Stimulated activated CD4-positive, alpha-beta T cell treated with anti-CD3 and anti-CD28 coated beads, Interleukin-12 subunit alpha, Interleukin-12 subunit beta, amount 100 ng/mL, for 48 hours (primary cell): ENCODE measurements at regions not wholly inside any gene's neighbourhood (a gene's known extent, or its start where the extent isn't known, plus 50 kb on each side); places are given as distances from the start of the nearest gene placed in this dataset.

Source experiments
- DNase-seq, 3 donors: peaks; one replicate each; pipeline ENCODE4 v3.0.0-alpha.2; 2020; ENCODE audit warnings: low read depth in 2 of 3, low spot score in 1 of 3

GRCh38 chr6:1123386-1124375 lies 188.2 kb upstream of the FOXQ1 start:
- DNase-seq, result no peak

GRCh38 chr6:1122083-1122482 lies 189.8 kb upstream of the FOXQ1 start:
- no peak for DNase-seq

GRCh38 chr6:1118287-1118647 lies 193.6 kb upstream of the FOXQ1 start:
- DNase-seq, result no peak

GRCh38 chr6:1117530-1118286 lies 194.2 kb upstream of the FOXQ1 start:
- DNase-seq, result no peak

- DNase-seq, result no peak
Observed at GRCh38 chr6:1116149-1116548, 195.7 kb upstream of the FOXQ1 start.

- no peak for DNase-seq
Observed at GRCh38 chr6:1113916-1114540, 197.9 kb upstream of the FOXQ1 start.

- DNase-seq, result no peak
Observed at GRCh38 chr6:1111361-1111760, 200.5 kb upstream of the FOXQ1 start.

- DNase-seq, result no peak
Observed at GRCh38 chr6:1110941-1111349, 201.0 kb upstream of the FOXQ1 start.

- no peak for DNase-seq
Observed at GRCh38 chr6:1110164-1110563, 201.7 kb upstream of the FOXQ1 start.

GRCh38 chr6:1109134-1109533 lies 202.8 kb upstream of the FOXQ1 start:
- DNase-seq, result no peak

GRCh38 chr6:1108198-1108597 lies 203.7 kb upstream of the FOXQ1 start:
- DNase-seq, result no peak

- DNase-seq, result no peak
Observed at GRCh38 chr6:1107578-1107977, 204.3 kb upstream of the FOXQ1 start.

- no peak for DNase-seq
Observed at GRCh38 chr6:1105833-1106400, 206.0 kb upstream of the FOXQ1 start.

GRCh38 chr6:1104988-1105670 lies 206.8 kb upstream of the FOXQ1 start:
- no peak for DNase-seq

- no peak for DNase-seq
Observed at GRCh38 chr6:1103945-1104623, 207.8 kb upstream of the FOXQ1 start.

GRCh38 chr6:1103021-1103420 lies 208.9 kb upstream of the FOXQ1 start:
- no peak for DNase-seq

GRCh38 chr6:1100269-1100668 lies 211.6 kb upstream of the FOXQ1 start:
- no peak for DNase-seq

- DNase-seq, result no peak
Observed at GRCh38 chr6:1099264-1099663, 212.6 kb upstream of the FOXQ1 start.

GRCh38 chr6:1096967-1097765 lies 214.7 kb upstream of the FOXQ1 start:
- no peak for DNase-seq
